GM18909 (cell line): ENCODE measurements at regions not wholly inside any gene's neighbourhood (a gene's known extent, or its start where the extent isn't known, plus 50 kb on each side); places are given as distances from the start of the nearest gene placed in this dataset.

Experiments used
- ATAC-seq: cut with Tn5 transposase; IDR thresholded peaks from one replicate; pipeline ENCODE4 v1.9.1; 2021; ENCODE audit warnings: mild to moderate bottlenecking; ENCODE audit not compliant: unreplicated experiment, poor library complexity

GRCh38 chr1:38330799-38331198, 284.2 kb upstream of the POU3F1 start:
- ATAC-seq, result no peak

GRCh38 chr1:38329644-38330043, 283.1 kb upstream of the POU3F1 start:
- ATAC-seq, result no peak

- ATAC-seq, result no peak
These were observed 281.9 kb upstream of the POU3F1 start for GRCh38 chr1:38328278-38329035.

- no peak for ATAC-seq
These were observed 281.0 kb upstream of the POU3F1 start for GRCh38 chr1:38327559-38327973.

- no peak for ATAC-seq
These were observed 280.3 kb upstream of the POU3F1 start for GRCh38 chr1:38326856-38327255.

GRCh38 chr1:38326135-38326534, 279.5 kb upstream of the POU3F1 start:
- no peak for ATAC-seq

GRCh38 chr1:38312753-38313152, 266.2 kb upstream of the POU3F1 start:
- ATAC-seq, result no peak

- ATAC-seq, result no peak
These were observed 263.5 kb upstream of the POU3F1 start for GRCh38 chr1:38310079-38310478.

- ATAC-seq, result no peak
These were observed 262.2 kb upstream of the POU3F1 start for GRCh38 chr1:38308780-38309179.

GRCh38 chr1:38305666-38306065, 259.1 kb upstream of the POU3F1 start:
- ATAC-seq, result no peak

GRCh38 chr1:38303843-38304242, 257.2 kb upstream of the POU3F1 start:
- ATAC-seq, result no peak

GRCh38 chr1:38301040-38301439, 254.4 kb upstream of the POU3F1 start:
- ATAC-seq, result no peak

GRCh38 chr1:38300616-38301015, 254.0 kb upstream of the POU3F1 start:
- no peak for ATAC-seq

GRCh38 chr1:38297842-38298241, 251.2 kb upstream of the POU3F1 start:
- ATAC-seq, result no peak

- no peak for ATAC-seq
These were observed 250.7 kb upstream of the POU3F1 start for GRCh38 chr1:38297246-38297645.

GRCh38 chr1:38296047-38296446, 249.5 kb upstream of the POU3F1 start:
- no peak for ATAC-seq

GRCh38 chr1:38293567-38293966, 247.0 kb upstream of the POU3F1 start:
- no peak for ATAC-seq

GRCh38 chr1:38292969-38293368, 246.4 kb upstream of the POU3F1 start:
- ATAC-seq, result no peak

- no peak for ATAC-seq
These were observed 245.4 kb upstream of the POU3F1 start for GRCh38 chr1:38291906-38292521.

- no peak for ATAC-seq
These were observed 244.7 kb upstream of the POU3F1 start for GRCh38 chr1:38291336-38291735.

- ATAC-seq, result no peak
These were observed 242.4 kb upstream of the POU3F1 start for GRCh38 chr1:38289034-38289433.

GRCh38 chr1:38287547-38287946, 241.0 kb upstream of the POU3F1 start:
- ATAC-seq, result no peak
